NCI-H1436 treated with DMSO at 0.1 percent for 48 hours (cell line): ENCODE measurements at regions not wholly inside any gene's neighbourhood (a gene's known extent, or its start where the extent isn't known, plus 50 kb on each side); places are given as distances from the start of the nearest gene placed in this dataset.
A peak's percentile ranks its signal among the peaks of the same experiment; 100 is the strongest.

Experiments
- DNase-seq: peaks from one replicate; lab custom pipeline; 2025; lab: John Stamatoyannopoulos, UW

DNA sequence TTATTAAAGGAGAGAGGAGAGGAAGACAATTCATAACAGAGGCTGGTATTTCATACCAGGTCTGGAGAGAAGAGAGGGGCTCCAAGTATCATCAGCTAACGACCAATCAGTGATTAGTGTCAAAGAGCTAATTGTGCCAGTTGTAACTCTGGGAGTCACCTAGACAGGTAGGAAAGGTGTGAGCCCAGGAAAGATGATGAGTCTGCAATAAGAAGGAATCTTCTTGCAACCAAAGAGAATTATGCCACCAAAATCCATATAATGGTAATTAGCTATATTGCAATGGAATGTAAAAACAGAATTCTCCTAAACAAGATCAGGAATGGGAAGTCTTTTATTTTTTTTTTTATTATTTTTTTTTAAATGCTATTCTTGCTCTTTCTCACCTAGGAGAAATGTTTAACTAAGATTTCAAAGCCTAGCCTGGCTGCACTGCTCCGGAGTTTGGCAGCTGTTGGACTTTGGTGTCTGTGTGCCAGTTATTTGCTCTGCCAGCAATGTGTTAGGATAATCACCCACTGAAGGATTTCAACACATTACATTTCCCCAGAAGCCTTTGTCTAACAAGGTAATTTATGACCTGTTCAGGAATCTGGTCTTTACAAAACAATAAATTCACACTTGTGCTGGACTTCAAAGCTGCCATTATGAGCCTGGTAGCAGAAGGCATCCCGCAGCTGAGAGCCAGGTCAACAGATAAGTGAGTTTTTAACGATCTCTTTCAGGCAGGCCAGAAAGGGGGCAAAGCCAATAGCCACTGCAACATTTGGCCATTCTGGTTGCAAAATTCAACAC is 89.4 kb downstream of the FOXB1 start:
- no peak for DNase-seq

DNA sequence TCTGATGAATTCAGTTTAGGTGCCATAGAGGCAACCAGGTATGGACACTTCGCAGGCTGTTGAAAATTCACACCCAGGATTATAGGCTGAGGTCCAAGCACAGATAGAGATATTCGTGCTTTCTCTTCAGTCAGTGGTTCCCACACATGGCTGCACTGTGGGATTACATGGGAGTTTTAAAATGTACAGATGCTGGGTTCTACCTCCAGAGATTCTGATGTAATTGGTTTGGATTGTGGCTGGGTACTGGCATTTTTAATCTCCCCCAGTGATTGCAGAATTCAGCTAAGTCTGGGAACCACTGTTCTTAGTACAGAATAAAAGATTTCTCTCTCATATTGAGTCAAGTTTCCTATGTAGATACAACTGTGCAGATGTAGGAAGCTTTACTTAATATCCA is 91.6 kb downstream of the FOXB1 start:
- no peak for DNase-seq

DNA sequence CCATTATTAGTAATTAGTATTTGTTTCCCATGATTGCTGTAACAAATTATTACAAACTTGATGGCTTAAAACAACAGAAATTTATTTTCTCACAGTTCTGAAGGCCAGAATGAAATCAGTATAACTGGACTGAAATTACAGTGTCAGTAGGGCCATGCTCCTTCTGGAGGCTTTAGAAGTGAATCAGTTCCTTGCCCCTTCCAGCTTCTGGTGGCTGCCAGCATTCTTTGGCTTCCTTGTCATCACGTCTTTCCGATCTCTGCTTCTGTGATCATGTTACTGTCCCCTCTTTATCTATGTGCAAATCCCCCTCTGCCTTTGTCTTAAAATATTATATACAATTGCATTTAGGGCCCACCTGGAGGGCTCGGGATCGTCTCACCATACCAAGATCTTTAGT is 92.0 kb downstream of the FOXB1 start:
- no peak for DNase-seq

DNA sequence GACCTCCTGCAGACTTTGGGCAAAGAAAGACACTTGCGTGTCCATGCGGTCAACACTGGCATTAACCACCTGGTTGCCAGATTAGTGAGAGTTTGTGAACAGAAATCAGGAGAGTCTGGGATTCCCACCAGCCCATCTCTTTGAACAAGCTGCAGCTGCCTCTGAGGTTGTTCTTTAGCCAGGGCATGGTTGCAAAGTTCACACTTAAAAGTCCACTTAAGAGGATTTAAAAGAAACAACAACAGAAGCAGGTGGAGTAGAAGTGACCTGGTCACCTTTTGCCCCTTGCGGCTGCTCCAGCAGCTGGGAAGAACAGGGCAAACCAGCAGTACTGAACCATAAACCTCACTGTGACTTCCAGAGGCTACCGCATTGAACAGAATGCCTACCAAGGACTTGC is 97.3 kb downstream of the FOXB1 start:
- no peak for DNase-seq

DNA sequence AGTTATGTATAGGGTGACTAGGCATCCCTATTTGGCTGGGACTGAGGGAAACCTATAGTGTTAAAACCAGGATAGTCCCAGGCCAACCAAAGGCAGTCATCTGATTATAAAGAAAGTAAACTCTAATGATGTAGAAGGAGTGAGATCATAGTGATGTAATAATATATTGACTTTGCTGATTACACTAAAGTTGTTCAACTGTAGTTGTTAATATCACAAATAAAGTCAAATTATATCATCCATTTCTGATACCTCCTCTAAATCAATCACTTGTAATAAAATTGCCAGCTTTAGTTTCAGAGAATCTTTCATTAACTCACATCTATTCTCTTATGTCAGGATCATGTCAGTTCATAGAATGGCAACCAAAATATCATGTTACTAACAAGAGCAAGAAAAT is 98.6 kb downstream of the FOXB1 start:
- no peak for DNase-seq

- no peak for DNase-seq
Measured at GRCh38 chr15:60110909-60111308, 106.8 kb downstream of the FOXB1 start.

- no peak for DNase-seq
Measured at GRCh38 chr15:60115579-60116380, 111.7 kb downstream of the FOXB1 start.

GRCh38 chr15:60116456-60117089 is 112.5 kb downstream of the FOXB1 start:
- DNase-seq = no peak

DNA sequence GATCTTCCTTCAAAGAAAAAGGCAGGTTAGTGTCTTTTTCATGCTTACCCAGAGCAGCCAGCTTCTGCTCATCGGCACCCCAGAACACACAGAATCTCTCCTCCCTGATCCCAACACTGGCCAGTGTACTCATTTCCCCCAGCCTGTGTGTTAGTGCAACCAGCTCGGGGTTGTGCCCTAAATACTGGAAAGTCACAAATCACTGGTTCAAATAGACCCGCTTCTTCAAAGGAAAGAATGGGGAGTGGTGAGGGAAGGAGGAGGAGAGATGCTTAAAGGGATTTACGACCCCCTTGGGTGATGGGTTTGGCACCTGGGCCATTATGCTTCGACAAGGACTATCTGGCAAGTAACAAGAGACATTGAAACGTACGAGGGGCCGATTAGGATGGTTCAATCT is 114.0 kb downstream of the FOXB1 start:
- DNase-seq = peak; percentile 65

- peak; percentile 65 for DNase-seq
Measured at GRCh38 chr15:60118626-60119025, 114.5 kb downstream of the FOXB1 start.

GRCh38 chr15:60119101-60119500 is 115.0 kb downstream of the FOXB1 start:
- DNase-seq = no peak

DNA sequence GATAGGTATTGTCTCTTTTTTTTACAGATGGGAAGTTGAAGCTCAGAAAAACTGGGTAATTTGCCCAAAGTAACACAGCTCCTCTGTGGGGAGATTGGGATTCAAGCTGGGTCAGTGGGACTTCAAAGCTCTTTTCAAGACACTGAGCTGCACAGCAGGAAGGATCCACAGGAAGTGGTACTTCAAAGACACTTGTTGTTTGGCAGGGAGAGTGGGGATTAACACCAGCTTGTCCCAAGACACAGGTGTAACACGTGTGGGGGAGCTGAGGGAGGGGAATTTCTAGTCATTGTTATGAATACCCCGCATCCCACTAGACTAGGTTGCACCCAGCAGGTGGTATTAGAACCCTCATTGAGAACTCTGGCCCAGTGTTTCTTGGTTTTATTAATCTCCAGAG is 116.0 kb downstream of the FOXB1 start:
- no peak for DNase-seq

DNA sequence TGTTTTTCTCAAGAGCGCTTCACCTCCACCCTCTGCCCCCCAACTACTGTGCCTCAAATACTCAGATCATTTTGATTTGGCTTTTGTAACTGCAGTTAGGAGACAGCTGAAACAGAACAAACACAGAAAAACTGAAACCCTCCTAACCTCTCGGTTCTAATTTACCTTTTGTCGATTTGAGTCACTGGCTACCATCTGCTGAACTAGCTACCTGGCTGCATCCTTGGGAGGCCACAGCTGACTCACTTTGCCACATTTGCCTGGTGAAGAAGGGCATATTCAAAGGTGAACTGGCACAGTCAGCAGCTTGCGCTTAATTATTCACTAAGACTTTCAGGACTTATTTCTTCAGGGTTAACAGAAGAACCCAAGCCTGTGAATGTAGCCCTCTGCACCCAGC is 117.7 kb downstream of the FOXB1 start:
- DNase-seq = no peak

GRCh38 chr15:60122691-60123090 is 118.6 kb downstream of the FOXB1 start:
- DNase-seq = no peak

DNA sequence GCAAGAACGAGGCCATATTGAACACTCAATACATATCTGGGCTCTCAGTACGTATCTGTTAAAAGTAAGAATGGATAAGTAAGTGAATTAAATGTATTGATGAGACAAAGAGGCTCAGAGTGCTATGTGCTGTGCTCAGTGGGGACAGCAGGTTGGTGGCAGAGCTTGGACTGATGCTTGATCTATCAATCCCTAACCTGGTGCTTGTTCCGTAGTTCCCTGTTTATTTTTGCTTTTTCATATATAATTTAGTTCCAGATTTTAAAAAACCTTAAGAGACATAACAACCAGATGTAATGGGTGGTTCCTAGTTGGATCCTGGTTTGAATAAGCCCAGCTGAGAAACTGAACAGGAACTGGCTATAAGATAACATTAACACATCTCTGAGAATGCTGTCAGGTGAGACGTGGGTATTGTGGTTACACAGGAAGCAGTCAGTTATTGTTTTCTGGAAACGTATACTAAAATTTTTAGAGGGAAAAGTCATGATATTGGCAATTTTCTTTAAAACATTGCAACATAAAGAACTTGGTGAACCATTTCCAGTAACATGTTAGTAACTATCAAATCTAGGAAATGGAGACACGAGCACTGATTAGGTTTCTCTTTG is 120.5 kb downstream of the FOXB1 start:
- DNase-seq = no peak

GRCh38 chr15:60125334-60125733 is 121.2 kb downstream of the FOXB1 start:
- no peak for DNase-seq

GRCh38 chr15:60126200-60126599 is 122.1 kb downstream of the FOXB1 start:
- DNase-seq = no peak

- DNase-seq = no peak
Measured at GRCh38 chr15:60126661-60127060, 122.5 kb downstream of the FOXB1 start.

DNA sequence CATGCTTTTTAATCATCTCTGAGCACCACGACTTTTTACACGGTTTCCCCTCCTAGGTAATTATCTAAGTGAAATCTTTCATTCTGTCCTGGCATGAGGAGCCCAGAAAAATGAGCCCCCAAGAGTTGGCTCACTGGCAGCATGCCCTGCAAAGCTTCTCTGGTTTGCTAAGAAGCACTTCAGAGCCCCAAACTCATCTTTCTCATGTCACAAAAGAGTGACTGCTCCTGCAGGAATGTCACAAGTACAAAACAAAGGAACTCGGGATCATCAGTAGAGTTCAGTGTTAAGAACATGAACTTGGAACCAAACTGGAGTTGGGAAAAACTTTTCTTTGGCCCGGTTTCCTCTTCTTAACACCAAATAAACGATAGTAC is 123.9 kb downstream of the FOXB1 start:
- DNase-seq = no peak

GRCh38 chr15:60128710-60129109 is 124.6 kb downstream of the FOXB1 start:
- no peak for DNase-seq

DNA sequence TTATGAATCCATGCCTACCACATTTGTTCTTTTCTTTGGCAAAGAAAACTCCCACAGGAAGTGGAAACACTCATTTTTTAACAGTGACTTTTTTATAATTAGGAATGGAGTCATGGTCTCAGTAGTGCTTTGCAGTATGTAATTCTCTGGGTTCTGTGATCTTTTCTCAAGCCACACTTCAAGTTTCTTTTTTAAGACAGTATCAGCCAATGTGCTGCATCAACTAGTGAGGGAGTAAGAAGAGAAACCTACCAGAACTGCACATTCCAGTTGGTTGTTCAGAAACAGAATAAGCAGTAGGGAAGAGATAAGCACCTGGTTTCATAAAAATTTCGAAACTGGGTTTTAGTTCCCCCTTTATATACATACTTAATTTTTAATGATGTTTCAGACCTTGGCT is 126.3 kb downstream of the FOXB1 start:
- no peak for DNase-seq

DNA sequence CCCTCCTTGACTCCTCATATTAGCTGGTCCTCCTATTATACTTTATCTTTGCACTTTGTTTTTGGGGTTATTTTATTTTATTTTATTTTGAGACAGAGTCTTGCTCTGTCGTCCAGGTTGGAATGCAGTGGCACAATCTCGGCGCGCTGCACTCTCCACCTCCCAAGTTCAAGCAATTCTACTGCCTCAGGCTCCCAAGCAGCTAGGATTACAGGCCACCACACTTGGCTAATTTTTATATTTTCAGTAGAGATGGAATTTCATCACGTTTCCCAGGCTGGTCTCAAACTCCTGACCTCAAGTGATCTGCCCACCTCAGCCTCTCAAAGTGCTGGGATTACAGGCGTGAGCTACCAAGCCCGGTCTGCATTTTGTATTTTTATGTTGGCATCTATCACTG is 126.7 kb downstream of the FOXB1 start:
- no peak for DNase-seq

DNA sequence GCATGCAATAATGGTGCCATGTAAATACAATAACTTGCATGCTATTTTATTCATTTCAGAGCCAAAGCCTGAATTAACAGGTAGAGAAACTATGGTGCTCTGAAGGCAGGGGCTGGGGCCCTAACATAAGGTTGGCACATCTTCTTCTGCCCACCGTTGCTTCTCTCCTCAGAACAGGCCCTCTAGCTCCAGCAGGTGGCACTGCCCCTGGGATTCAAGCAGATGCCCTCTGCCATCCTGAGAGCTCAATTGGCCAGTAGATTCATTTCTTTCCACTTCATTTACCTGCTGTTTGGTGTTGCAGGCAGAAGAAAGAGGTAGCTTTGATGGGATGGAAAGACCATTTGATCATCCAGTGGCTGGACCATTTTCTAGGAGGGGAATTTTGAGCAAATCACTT is 130.5 kb downstream of the FOXB1 start:
- no peak for DNase-seq
